H1 (cell line): ENCODE measurements at regions not wholly inside any gene's neighbourhood (a gene's known extent, or its start where the extent isn't known, plus 50 kb on each side); places are given as distances from the start of the nearest gene placed in this dataset.

Experiments
- CEBPB ChIP-seq: IDR thresholded peaks from 2 replicates; pipeline ENCODE4 v1.6.1; 2012; ENCODE audit warnings: low read depth, low read length
- CHD1 ChIP-seq: IDR thresholded peaks from 2 replicates; pipeline ENCODE4 v1.6.1; 2012; ENCODE audit warnings: low read depth, low read length, improper control_type of control experiment
- EP300 ChIP-seq, 2 experiments: IDR thresholded peaks; 1 replicate in 1 of 2; 2 replicates in 1 of 2; pipeline ENCODE4 v1.6.1; 2011 to 2012; ENCODE audit warnings: low read depth in 2 of 2, low read length in 2 of 2, mild to moderate bottlenecking in 2 of 2, borderline replicate concordance in 1 of 2, inconsistent platforms in 1 of 2, moderate library complexity in 1 of 2
- POLR2A ChIP-seq, 2 experiments: IDR thresholded peaks; 1 replicate in 1 of 2; 2 replicates in 1 of 2; pipeline ENCODE4 v1.6.1; 2011; ENCODE audit warnings: low read depth in 2 of 2, low read length in 2 of 2, mild to moderate bottlenecking in 2 of 2; ENCODE audit errors: control extremely low read depth in 1 of 2

DNA sequence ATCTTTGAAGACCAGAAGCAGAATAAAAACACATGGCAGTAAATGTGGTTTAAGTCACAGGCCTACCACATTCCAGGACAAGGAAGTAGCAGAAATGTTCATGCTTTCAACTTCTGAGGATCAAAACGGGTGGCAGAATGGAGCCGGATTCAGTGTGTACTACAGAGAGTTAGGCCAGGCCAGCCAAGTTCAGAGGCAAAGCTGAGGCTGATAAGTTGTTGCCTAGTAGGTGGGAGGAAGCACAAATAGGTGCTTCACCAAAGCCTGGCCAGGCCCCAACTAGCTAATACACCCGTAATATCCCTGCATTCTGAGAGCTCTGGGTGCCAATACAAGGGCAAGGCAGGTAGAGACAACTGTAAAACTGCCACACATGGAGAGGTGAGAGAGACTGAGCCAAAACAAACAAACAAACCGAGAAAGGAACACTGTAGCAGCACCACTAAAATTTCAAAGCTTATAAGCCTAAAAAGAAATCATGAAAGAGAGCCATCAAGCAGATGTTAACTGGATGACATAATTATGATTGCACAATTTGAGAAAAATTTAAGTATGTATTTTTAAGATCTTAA lies 156.4 kb upstream of the CBLB start (continued):
- TF ChIP-seq CHD1 (no peak), CEBPB (no peak), EP300 (IDR thresholded peaks at IDR 0.05; ENCODE audit: borderline replicate concordance in 1 of 2, low read depth in 2 of 2, low read length in 2 of 2) (no peak), POLR2A (IDR thresholded peaks at IDR 0.05; ENCODE audit: control extremely low read depth in 1 of 2, low read depth in 2 of 2, low read length in 2 of 2) (no peak)
- TF ChIP-seq, all 59 proteins: peak for 0
